ENCODE measurements at regions not wholly inside any gene's neighbourhood (a gene's known extent, or its start where the extent isn't known, plus 50 kb on each side); places are given as distances from the start of the nearest gene placed in this dataset.
A peak's percentile ranks its signal among the peaks of the same experiment; 100 is the strongest.
"Not testable (repeated sequence)": the region's sequence is repeated elsewhere in the genome, so short reads cannot be mapped to it uniquely, and the experiment has no call there.

- peak; percentile 55 to 74 (median 56) for DNase-seq
Observed at GRCh38 chr7:3138997-3139396, 95.3 kb upstream of the CARD11 start.

GRCh38 chr7:3140834-3141233 lies 97.2 kb upstream of the CARD11 start:
- no peak for DNase-seq

GRCh38 chr7:3141326-3141725 lies 97.7 kb upstream of the CARD11 start:
- no peak for DNase-seq

GRCh38 chr7:3143869-3144775 lies 100.5 kb upstream of the CARD11 start:
- no peak for DNase-seq

GRCh38 chr7:3144776-3145125 lies 101.1 kb upstream of the CARD11 start:
- DNase-seq, result not testable (repeated sequence)

- DNase-seq, result peak; percentile 73 to 81 (median 74)
Observed at GRCh38 chr7:3146571-3147226, 103.0 kb upstream of the CARD11 start.

- not testable (repeated sequence) for DNase-seq
Observed at GRCh38 chr7:3148471-3148870, 104.8 kb upstream of the CARD11 start.

GRCh38 chr7:3149231-3149995 lies 105.7 kb upstream of the CARD11 start:
- DNase-seq, result no peak

- DNase-seq, result peak in 1 of 3 donors; percentile 25
Observed at GRCh38 chr7:3150027-3150426, 106.4 kb upstream of the CARD11 start.

GRCh38 chr7:3151784-3152183 lies 108.1 kb upstream of the CARD11 start:
- DNase-seq, result peak in 1 of 3 donors; percentile 30

GRCh38 chr7:3152714-3153113 lies 109.0 kb upstream of the CARD11 start:
- no peak for DNase-seq

GRCh38 chr7:3153118-3153517 lies 109.5 kb upstream of the CARD11 start:
- DNase-seq, result no peak

GRCh38 chr7:3154317-3154716 lies 110.7 kb upstream of the CARD11 start:
- DNase-seq, result no peak

- peak; percentile 70 to 81 (median 74) for DNase-seq
Observed at GRCh38 chr7:3154881-3155494, 111.3 kb upstream of the CARD11 start.

- no peak for DNase-seq
Observed at GRCh38 chr7:3156508-3156907, 112.8 kb upstream of the CARD11 start.

GRCh38 chr7:3157566-3158287 lies 114.1 kb upstream of the CARD11 start:
- peak; percentile 26 to 47 (median 28) for DNase-seq

- no peak for DNase-seq
Observed at GRCh38 chr7:3158341-3158760, 114.7 kb upstream of the CARD11 start.

- DNase-seq, result no peak
Observed at GRCh38 chr7:3159039-3159438, 115.4 kb upstream of the CARD11 start.

GRCh38 chr7:3159445-3159844 lies 115.8 kb upstream of the CARD11 start:
- no peak for DNase-seq

GRCh38 chr7:3159926-3160325 lies 116.3 kb upstream of the CARD11 start:
- not testable (repeated sequence) for DNase-seq

GRCh38 chr7:3162289-3162688 lies 118.6 kb upstream of the CARD11 start:
- DNase-seq, result peak; percentile 66 to 81 (median 81)

- DNase-seq, result not testable (repeated sequence)
Observed at GRCh38 chr7:3162798-3163197, 119.1 kb upstream of the CARD11 start.
